Vagina (tissue), 2 donors: ENCODE measurements at regions not wholly inside any gene's neighbourhood (a gene's known extent, or its start where the extent isn't known, plus 50 kb on each side); places are given as distances from the start of the nearest gene placed in this dataset.
"Not testable (repeated sequence)": the region's sequence is repeated elsewhere in the genome, so short reads cannot be mapped to it uniquely, and the experiment has no call there.

Experiments used
- POLR2A ChIP-seq, 2 donors: fragments of 450-650 bp; IDR thresholded peaks; one replicate each; pipeline ENCODE4 v1.6.1; 2017; ENCODE audit warnings: antibody characterized with exemption in 2 of 2, mild to moderate bottlenecking in 2 of 2, moderate library complexity in 2 of 2
- TF ChIP-seq, protein P1 (sequence below), 3 experiments: fragments of 450-650 bp in 2 of 3; fragments of 200-600 bp in 1 of 3; sonication (generic) in 1 of 3; IDR thresholded peaks; one replicate each; pipeline ENCODE4 v1.5.1; 2017 to 2019; ENCODE audit warnings: antibody characterized with exemption in 3 of 3, mild to moderate bottlenecking in 2 of 3, moderate library complexity in 2 of 3

DNA sequence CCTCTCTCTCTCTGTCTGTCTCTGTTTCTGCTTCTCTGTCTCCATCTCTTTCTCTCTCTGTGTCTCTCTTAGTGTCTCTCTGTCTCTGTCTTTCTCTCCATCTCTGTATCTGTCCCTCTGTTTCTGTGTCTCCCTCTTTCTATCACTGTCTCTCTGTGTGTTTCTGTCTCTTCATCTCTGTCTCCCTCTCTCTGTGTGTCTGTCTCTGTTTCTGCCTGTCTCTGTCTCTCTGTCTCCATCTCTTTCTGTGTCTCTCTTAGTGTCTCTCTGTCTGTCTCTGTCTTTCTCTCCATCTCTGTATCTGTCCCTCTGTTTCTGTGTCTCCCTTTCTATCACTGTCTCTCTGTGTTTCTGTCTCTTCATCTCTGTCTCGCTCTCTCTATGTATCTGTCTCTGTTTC lies 125.4 kb upstream of the TPTE start:
- TF ChIP-seq POLR2A (IDR thresholded peaks at IDR 0.05), result not testable (repeated sequence)
- TF ChIP-seq, protein P1, sequence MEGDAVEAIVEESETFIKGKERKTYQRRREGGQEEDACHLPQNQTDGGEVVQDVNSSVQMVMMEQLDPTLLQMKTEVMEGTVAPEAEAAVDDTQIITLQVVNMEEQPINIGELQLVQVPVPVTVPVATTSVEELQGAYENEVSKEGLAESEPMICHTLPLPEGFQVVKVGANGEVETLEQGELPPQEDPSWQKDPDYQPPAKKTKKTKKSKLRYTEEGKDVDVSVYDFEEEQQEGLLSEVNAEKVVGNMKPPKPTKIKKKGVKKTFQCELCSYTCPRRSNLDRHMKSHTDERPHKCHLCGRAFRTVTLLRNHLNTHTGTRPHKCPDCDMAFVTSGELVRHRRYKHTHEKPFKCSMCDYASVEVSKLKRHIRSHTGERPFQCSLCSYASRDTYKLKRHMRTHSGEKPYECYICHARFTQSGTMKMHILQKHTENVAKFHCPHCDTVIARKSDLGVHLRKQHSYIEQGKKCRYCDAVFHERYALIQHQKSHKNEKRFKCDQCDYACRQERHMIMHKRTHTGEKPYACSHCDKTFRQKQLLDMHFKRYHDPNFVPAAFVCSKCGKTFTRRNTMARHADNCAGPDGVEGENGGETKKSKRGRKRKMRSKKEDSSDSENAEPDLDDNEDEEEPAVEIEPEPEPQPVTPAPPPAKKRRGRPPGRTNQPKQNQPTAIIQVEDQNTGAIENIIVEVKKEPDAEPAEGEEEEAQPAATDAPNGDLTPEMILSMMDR (IDR thresholded peaks at IDR 0.05), result not testable (repeated sequence)
